HepG2 (cell line): ENCODE measurements at regions not wholly inside any gene's neighbourhood (a gene's known extent, or its start where the extent isn't known, plus 50 kb on each side); places are given as distances from the start of the nearest gene placed in this dataset.
A peak's percentile ranks its signal among the peaks of the same experiment; 100 is the strongest.

ENCODE experiments used
- GABPB1 ChIP-seq: IDR thresholded peaks from 2 replicates; pipeline ENCODE4 v1.6.1; 2016; ENCODE audit warnings: mild to moderate bottlenecking, missing genetic modification reagents, moderate library complexity, missing compliant biosample characterization
- HMG20B ChIP-seq: conservative IDR thresholded peaks from 2 replicates; pipeline ENCODE4 v1.6.1; 2016; ENCODE audit warnings: missing genetic modification reagents, missing compliant biosample characterization
- HOXA5 ChIP-seq: sonication (generic); formaldehyde crosslinking; IDR thresholded peaks from 2 replicates; pipeline ENCODE4 v1.4.0; 2020; ENCODE audit warnings: missing genetic modification reagents
- IKZF4 ChIP-seq: sonication (generic); formaldehyde crosslinking; IDR thresholded peaks from 2 replicates; pipeline ENCODE4 v1.5.1; 2020; ENCODE audit warnings: borderline replicate concordance, mild to moderate bottlenecking, low read depth, missing genetic modification reagents; ENCODE audit errors: not compliant biosample characterization
- NFE2L2 ChIP-seq: fragments of 150-350 bp; IDR thresholded peaks from 2 replicates; pipeline ENCODE4 v1.6.1; 2014; ENCODE audit warnings: low read length
- SIX4 ChIP-seq: sonication (generic); formaldehyde crosslinking; IDR thresholded peaks from 2 replicates; pipeline ENCODE4 v1.4.0; 2020; ENCODE audit warnings: missing genetic modification reagents
- SMAD3 ChIP-seq: sonication (generic); formaldehyde crosslinking; IDR thresholded peaks from 2 replicates; pipeline ENCODE4 v1.4.0; 2020; ENCODE audit warnings: missing genetic modification reagents
- SNAPC2 ChIP-seq: sonication (generic); formaldehyde crosslinking; IDR thresholded peaks from 2 replicates; pipeline ENCODE4 v1.8.1; 2022; ENCODE audit warnings: mild to moderate bottlenecking, missing genetic modification reagents
- TOPORS ChIP-seq: sonication (generic); formaldehyde crosslinking; IDR thresholded peaks from 2 replicates; pipeline ENCODE4 v1.8.0; 2023; ENCODE audit warnings: mild to moderate bottlenecking, missing genetic modification reagents
- YEATS2 ChIP-seq: sonication (generic); formaldehyde crosslinking; IDR thresholded peaks from 2 replicates; pipeline ENCODE4 v1.4.0; 2020; ENCODE audit warnings: missing genetic modification reagents, borderline replicate concordance
- ZBTB39 ChIP-seq: sonication (generic); formaldehyde crosslinking; IDR thresholded peaks from 2 replicates; pipeline ENCODE4 v1.5.0; 2020; ENCODE audit warnings: missing genetic modification reagents
- ZFY ChIP-seq: sonication (generic); formaldehyde crosslinking; IDR thresholded peaks from 2 replicates; pipeline ENCODE4 v1.4.0; 2020; ENCODE audit warnings: missing genetic modification reagents
- ZNF101 ChIP-seq: sonication (generic); formaldehyde crosslinking; IDR thresholded peaks from 2 replicates; pipeline ENCODE4 v1.4.0; 2020; ENCODE audit warnings: mild to moderate bottlenecking, low read depth, missing genetic modification reagents, borderline replicate concordance
- ZNF720 ChIP-seq: sonication (generic); formaldehyde crosslinking; IDR thresholded peaks from 2 replicates; pipeline ENCODE4 v1.4.0; 2020; ENCODE audit warnings: missing genetic modification reagents
- ZNF879 ChIP-seq: sonication (generic); formaldehyde crosslinking; IDR thresholded peaks from 2 replicates; pipeline ENCODE4 v1.8.1; 2023; ENCODE audit warnings: missing genetic modification reagents
- TF ChIP-seq, protein P1 (sequence below): sonication (generic); formaldehyde crosslinking; conservative IDR thresholded peaks from 2 replicates; pipeline ENCODE4 v1.8.0; 2022; ENCODE audit warnings: mild to moderate bottlenecking, moderate library complexity, missing genetic modification reagents
- TF ChIP-seq, protein P2 (sequence below): sonication (generic); formaldehyde crosslinking; IDR thresholded peaks from 2 replicates; pipeline ENCODE4 v1.8.1; 2022; ENCODE audit warnings: mild to moderate bottlenecking, missing genetic modification reagents
- TF ChIP-seq, protein P3 (sequence below), 2 experiments: sonication (generic) in 1 of 2; formaldehyde crosslinking in 1 of 2; IDR thresholded peaks; 2 replicates each; pipeline versions ENCODE4 v1.6.1 to v1.9.0; 2014 to 2022; ENCODE audit warnings: antibody characterized with exemption in 1 of 2, borderline replicate concordance in 1 of 2, inconsistent platforms in 1 of 2, low read depth in 1 of 2, missing genetic modification reagents in 1 of 2

DNA sequence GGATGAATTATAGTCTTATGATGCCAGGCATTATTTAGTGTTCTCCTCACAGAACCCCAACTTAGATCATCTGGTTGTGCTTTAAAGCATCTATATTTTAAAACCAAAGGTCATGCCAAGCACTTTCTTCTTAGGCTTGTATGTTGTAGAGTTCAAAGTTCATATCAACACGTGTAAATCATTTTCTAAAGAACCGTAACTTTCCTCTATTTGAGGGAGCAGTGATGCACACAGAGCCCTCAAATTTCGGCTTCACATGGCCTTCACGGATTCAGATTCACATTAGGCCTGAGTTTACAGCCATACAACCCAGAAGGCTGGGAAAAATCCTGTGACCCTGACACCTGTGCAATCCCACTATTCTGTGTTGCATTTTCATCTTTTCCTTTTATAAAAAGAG, 52.1 kb upstream of the SEC16B start (continued):
- TF ChIP-seq TOPORS (CRISPR knock-in tag) (0 out of 2 replicates have a peak, but pooled peaks have one; percentile 66), NFE2L2 (no peak), GABPB1 (no peak), SNAPC2 (CRISPR knock-in tag) (no peak), ZNF879 (CRISPR knock-in tag) (peak; percentile 45; the same call in 1 of the 2 replicates), HMG20B (0 out of 2 replicates have a peak, but pooled peaks have one; percentile 12), ZNF101 (CRISPR knock-in tag) (no peak), SIX4 (no peak), ZFY (CRISPR knock-in tag) (peak; percentile 82), ZBTB39 (no peak), ZNF720 (CRISPR knock-in tag) (no peak), YEATS2 (CRISPR knock-in tag) (no peak), HOXA5 (peak; percentile 71; the same call in 1 of the 2 replicates), IKZF4 (CRISPR knock-in tag) (no peak), SMAD3 (CRISPR knock-in tag) (peak; percentile 60)
- TF ChIP-seq, protein P1, sequence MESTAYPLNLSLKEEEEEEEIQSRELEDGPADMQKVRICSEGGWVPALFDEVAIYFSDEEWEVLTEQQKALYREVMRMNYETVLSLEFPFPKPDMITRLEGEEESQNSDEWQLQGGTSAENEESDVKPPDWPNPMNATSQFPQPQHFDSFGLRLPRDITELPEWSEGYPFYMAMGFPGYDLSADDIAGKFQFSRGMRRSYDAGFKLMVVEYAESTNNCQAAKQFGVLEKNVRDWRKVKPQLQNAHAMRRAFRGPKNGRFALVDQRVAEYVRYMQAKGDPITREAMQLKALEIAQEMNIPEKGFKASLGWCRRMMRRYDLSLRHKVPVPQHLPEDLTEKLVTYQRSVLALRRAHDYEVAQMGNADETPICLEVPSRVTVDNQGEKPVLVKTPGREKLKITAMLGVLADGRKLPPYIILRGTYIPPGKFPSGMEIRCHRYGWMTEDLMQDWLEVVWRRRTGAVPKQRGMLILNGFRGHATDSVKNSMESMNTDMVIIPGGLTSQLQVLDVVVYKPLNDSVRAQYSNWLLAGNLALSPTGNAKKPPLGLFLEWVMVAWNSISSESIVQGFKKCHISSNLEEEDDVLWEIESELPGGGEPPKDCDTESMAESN (CRISPR knock-in tag), result no peak
- TF ChIP-seq, protein P2, sequence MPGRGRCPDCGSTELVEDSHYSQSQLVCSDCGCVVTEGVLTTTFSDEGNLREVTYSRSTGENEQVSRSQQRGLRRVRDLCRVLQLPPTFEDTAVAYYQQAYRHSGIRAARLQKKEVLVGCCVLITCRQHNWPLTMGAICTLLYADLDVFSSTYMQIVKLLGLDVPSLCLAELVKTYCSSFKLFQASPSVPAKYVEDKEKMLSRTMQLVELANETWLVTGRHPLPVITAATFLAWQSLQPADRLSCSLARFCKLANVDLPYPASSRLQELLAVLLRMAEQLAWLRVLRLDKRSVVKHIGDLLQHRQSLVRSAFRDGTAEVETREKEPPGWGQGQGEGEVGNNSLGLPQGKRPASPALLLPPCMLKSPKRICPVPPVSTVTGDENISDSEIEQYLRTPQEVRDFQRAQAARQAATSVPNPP, result 0 out of 2 replicates have a peak, but pooled peaks have one; percentile 39
- TF ChIP-seq, protein P3, sequence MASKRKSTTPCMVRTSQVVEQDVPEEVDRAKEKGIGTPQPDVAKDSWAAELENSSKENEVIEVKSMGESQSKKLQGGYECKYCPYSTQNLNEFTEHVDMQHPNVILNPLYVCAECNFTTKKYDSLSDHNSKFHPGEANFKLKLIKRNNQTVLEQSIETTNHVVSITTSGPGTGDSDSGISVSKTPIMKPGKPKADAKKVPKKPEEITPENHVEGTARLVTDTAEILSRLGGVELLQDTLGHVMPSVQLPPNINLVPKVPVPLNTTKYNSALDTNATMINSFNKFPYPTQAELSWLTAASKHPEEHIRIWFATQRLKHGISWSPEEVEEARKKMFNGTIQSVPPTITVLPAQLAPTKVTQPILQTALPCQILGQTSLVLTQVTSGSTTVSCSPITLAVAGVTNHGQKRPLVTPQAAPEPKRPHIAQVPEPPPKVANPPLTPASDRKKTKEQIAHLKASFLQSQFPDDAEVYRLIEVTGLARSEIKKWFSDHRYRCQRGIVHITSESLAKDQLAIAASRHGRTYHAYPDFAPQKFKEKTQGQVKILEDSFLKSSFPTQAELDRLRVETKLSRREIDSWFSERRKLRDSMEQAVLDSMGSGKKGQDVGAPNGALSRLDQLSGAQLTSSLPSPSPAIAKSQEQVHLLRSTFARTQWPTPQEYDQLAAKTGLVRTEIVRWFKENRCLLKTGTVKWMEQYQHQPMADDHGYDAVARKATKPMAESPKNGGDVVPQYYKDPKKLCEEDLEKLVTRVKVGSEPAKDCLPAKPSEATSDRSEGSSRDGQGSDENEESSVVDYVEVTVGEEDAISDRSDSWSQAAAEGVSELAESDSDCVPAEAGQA (IDR thresholded peaks at IDR 0.05; ENCODE audit: low read depth), result no peak
- TF ChIP-seq, protein P3 (CRISPR knock-in tag; IDR thresholded peaks at IDR 0.05; ENCODE audit: borderline replicate concordance), result no peak
